WI38 (cell line): ENCODE measurements at regions not wholly inside any gene's neighbourhood (a gene's known extent, or its start where the extent isn't known, plus 50 kb on each side); places are given as distances from the start of the nearest gene placed in this dataset.

Experiments
- H3K4me3 ChIP-seq: 2 replicates; pipeline ENCODE4 v1.5.1; 2011; ENCODE audit warnings: low read depth, mild to moderate bottlenecking, control low read depth, low read length
- CTCF ChIP-seq: IDR thresholded peaks from 2 replicates; pipeline ENCODE4 v1.5.1; 2012; ENCODE audit warnings: low read depth, mild to moderate bottlenecking, control low read depth, low read length

GRCh38 chr22:27552863-27553262 is 248.7 kb downstream of the MN1 start:
- TF ChIP-seq CTCF, result no peak
- H3K4me3 ChIP-seq, result no peak overlapping the region

GRCh38 chr22:27554106-27554811 is 247.3 kb downstream of the MN1 start:
- no peak for TF ChIP-seq CTCF
- no peak overlapping the region for H3K4me3 ChIP-seq

- H3K4me3 ChIP-seq, result no peak overlapping the region
- TF ChIP-seq CTCF, result no peak
Observed at GRCh38 chr22:27554841-27555456, 246.6 kb downstream of the MN1 start.

- no peak overlapping the region for H3K4me3 ChIP-seq
- no peak for TF ChIP-seq CTCF
Observed at GRCh38 chr22:27556371-27556770, 245.2 kb downstream of the MN1 start.

GRCh38 chr22:27557286-27558008 is 244.1 kb downstream of the MN1 start:
- H3K4me3 ChIP-seq, result no peak overlapping the region
- no peak for TF ChIP-seq CTCF

GRCh38 chr22:27558658-27559371 is 242.7 kb downstream of the MN1 start:
- no peak overlapping the region for H3K4me3 ChIP-seq

More at GRCh38 chr22:27558658-27559371, 242.7 kb downstream of the MN1 start:
- TF ChIP-seq CTCF, result no peak
